Stimulated activated CD8-positive, alpha-beta memory T cell treated with anti-CD3 and anti-CD28 coated beads, Interleukin-15, amount 100 ng/mL, for 48 hours (primary cell): ENCODE measurements at regions not wholly inside any gene's neighbourhood (a gene's known extent, or its start where the extent isn't known, plus 50 kb on each side); places are given as distances from the start of the nearest gene placed in this dataset.

Experiments used
- DNase-seq, 2 donors: peaks; one replicate each; pipeline ENCODE4 v3.0.0-alpha.2; 2020; ENCODE audit warnings: low read depth in 2 of 2

DNA sequence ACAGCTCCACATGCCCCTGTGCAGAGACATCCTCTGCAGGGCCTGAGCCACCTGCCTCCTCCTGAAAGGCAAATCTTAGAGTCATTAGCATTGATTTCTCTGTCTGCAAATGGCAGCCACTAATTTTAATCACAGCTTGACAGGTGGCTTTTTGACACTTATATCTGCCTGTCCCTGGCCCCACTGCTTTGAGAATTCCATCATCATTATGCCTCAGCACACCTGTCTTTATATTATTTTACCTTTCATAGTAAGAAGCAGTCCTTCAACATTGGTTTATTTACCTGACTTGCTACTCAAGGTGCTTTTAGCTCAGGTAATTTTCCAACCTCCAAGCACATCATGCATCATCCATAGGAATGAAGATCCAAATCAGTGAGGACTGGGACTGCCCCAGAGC, 451.3 kb downstream of the MTRR start:
- no peak for DNase-seq

DNA sequence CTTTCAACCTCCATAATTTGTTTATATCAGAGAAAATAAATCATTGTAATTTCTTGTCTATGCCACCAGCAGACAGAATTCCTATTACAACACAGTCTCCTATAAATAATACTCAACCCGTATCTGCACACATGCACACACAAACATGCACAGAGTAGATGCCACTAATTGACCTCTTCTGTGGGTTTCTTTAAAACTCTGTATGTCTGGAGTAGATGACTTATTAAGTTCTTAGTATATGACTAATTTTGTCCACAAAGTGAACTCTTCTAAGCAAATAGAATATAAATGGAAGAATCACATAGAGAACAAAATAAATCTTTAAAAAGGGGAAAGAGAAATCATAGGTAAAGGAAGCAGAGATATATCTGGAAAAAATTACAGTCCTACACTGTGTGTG, 452.3 kb downstream of the MTRR start:
- DNase-seq = no peak

DNA sequence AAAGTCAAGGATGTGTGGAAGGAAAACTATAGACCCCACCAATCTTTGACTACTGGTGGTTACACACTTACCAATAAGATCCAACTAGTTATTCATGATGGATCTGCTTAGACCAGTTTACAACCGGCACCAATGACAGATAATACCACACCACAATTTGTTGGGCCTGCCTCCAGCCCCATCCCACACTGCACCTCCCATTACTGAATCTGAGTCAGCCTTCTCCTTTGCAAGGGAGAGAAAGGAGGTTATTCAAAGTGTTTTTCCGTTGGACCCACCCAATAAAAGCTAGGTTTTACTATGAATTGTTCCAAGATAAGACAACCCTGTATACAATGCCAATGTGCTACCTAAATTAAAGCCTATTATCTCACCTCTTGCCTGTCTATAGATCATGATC, 453.5 kb downstream of the MTRR start:
- DNase-seq = no peak

DNA sequence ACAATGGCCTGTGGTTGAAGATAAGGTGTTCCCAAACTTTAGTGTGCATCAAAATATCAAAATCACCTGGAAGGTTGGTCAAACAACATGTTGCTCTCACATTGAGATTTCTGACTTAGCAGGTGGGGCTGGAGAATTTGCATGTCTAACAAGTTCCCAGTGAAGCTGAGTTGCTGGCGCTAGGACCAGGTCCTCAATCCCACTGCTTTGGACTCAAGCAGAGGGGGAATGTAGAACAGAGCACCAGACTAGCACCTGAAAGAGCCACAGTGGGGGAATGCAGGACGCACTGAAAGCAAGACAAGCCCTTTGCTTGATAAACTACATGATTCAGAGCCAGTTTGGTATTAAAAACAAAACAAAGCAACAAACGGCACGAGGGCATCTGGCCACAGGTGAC, 458.1 kb downstream of the MTRR start:
- no peak for DNase-seq

DNA sequence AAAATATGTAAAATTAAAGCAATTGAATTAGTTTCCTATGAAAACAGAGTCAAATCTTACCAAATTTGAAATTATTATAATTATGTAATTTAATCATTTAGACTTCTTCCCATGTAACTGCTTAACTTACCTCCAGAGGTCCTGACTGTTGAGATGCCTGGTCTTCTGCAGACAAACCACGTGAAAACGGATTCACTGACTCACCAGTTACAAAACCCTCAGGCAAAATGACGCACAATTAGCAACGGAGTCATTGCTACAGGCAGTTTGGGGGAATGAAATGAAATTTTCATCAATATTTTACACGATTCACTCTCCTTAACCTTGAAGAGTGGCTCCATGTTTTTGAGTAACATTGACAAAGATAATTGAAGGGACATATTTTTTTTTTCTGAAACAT, 460.8 kb downstream of the MTRR start:
- DNase-seq = no peak

DNA sequence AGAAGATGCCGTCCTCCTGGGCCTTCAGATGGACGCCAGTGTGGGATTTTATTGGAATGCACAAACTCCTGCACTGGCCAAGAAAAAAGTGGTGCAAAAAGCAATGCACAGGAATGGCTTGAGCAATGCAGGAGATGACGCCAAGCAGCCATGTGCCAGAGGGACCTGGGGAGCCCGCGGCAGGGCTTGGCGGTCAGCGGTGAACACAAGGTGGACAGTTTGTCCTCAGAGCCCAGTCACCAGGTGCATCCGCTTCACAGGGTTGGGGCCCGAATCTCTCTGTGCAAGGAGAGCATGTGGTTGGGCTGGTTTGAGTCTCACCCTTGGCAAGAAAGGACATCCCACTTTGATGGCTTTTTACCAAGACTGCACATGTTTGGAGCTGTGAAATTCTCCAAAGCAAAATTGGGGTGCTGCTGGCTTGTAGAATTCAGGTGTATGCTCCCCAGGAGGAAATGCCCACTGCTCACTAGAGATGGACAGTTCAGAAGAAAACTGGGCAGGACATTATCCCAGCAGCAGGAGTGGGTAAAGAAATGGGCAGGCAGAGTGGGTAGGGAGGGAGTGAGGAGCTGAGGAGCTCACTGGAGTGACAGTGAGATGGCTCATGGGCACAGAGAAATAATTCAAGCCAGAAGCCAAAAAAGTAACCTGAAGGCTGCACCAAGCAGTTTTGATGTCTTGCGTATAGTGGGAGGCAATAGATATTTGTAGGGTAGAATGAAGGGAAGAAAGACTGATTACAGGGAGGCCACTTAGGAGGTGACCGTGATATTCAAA, 463.9 kb downstream of the MTRR start:
- DNase-seq = no peak

DNA sequence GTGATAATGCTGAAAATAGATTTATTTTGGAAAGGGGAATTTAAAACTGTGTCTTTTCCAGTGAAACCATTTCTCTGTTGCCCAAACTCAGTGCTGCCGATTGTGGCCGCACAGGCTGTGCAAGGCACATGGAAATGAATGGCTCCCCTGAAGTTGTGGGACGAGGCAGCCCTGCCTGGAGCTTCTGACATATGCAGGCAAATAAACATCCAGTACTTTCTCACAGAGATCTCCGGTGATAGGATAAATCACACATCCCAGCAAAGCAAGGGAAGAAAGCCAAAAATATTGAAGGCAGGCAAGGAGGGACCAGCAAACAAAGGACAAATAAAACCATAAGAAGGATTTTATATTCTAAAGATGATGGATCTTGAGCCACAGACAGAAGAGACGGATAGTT, 464.5 kb downstream of the MTRR start:
- no peak for DNase-seq

DNA sequence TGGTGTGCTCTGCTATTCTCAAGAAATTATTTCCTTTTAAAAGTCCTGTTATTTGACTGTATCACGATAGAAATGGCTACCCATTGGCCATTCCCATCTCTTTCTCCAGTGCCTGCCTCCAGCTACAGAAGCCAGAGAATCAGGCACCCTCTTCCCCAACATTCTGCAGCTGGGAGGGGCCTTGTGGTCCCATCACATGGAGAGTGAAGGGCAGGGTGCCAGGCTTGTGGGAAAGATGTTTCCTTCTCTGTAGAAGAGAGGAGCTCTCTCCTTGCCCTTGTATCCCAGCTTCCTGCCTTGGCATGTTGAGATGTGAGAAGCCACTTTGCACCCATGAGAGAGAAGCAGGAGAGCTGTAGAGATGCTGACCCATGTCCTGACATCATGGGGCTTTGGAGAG, 465.0 kb downstream of the MTRR start:
- DNase-seq = no peak

DNA sequence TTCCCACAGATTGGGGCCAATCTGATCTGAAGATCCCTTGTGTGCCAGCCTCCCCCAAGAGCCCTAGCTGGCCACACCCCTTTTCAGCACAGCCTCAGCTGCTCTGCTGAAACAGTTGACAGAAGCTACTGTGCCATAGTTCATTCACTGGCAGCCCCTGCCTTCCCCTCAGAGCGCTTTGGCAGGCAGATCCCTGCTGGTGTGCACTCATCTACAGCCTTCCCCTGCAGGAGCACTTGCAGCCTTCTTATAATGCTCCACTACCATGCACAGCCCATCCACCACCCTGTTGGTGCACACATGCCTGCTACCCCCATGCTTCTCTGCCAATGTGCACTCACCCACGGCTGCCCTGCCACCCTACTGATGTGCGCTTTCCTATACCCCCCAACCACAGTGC, 471.3 kb downstream of the MTRR start:
- DNase-seq = no peak

DNA sequence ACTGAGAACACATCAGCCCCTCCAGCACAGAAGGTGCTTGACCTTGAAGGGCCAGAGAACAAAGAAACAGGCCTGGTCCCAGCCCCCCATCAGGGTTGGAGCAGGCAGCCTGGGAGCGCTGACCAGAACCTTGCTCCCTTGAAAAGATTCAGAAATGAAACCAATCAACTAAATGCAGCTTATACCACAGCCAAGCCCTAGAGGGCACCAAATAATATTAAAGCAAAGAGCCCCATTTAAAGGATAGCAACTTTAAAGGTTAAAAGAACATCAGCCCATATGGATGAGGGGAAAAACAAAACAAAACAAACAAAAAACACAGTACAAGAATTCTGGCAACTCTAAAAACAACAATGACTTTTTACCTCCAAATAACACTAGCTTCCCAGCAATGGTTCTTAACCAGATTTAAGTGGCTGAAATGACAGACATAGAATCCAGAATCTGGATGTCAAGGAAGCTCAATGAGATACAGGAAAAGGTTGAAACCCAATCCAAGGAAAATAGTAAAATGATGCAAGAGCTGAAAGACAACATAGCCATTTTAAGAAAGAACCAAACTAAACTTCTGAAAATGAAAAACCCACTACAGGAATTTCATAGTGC, 471.9 kb downstream of the MTRR start:
- DNase-seq = no peak

DNA sequence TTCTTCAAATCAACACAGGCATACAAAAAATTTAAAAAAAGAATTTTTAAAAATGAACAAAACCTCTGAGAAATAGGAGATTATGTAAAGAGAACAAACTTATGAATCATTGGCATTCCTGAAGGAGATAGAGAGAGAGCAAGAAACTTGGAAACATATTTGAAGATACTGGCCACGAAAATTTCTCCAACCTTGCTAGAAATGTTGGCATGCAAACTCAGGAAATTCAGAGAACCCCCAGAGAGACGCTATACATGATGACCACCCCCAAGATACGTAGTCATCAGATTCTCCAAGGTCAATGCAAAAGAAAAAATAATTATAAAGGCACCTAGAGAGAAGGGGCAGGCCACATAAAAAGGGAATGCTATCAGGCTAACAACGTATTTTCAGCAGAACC, 472.5 kb downstream of the MTRR start:
- DNase-seq = no peak

DNA sequence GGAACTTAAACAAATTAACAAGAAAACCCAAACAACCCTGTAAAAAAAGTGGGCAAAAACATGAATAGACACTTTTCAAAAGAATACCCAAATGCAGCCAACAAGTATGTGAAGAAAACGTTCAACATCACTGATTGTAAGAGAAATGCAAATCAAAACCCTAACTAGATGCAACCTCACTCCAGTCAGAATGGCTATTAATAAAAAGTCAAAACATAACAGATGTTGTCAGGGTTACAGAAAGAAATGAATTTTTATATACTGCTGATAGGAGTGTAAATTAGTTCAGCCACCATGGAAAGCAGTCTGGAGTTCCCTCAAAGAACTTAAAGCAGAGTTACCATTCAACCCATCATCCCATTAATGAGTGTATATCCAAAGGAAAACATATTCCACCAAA, 479.0 kb downstream of the MTRR start:
- no peak for DNase-seq

DNA sequence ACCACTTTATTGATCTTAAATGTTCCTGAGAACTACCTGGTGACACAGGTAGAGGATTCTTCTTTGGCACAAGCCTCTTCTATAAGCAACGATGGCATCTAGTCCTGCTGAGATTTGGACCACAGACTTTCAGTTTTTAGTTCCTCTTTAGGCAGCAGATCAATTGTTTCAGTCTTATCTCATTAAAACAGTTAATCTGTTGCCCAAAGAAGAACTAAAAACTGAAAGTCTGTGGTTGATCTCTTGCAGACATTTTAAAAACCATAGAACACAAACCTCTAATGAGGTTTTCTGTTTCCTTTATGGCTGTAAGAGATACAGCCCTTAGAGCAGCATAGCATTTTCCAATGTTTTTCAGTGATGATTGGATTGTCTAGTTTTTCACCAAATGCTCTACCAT, 480.9 kb downstream of the MTRR start:
- no peak for DNase-seq

DNA sequence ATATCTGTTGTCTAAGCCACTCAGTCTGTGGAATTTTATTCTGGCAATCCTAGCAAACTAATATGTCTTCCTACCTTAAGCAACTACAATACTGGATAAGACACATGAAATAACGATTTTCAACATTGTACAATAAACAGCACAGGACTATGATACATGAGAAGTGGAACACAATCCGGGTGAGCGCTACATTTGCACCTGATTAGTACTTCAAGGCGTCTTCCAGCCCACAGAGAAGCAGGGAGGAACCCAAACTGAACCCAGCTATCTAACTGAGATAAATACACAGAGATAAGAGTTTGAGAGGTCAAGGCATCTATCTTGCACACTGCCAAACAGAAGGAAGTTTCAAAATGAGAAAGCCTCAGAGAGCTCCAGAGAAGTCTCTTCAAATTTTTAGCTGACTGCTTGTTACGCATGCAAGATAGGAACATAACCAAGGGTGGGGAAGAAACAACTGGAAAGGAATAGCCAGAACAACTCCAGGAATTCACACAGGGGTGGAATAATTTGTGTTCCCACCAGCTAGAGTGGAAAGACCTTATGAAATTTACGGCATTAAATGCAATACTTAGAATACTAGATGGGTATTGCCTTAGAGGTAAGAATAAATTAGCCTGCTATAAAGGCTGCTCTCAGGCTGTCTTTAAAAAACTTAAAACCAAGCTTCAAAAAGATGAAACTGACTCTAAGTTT, 481.8 kb downstream of the MTRR start:
- no peak for DNase-seq

DNA sequence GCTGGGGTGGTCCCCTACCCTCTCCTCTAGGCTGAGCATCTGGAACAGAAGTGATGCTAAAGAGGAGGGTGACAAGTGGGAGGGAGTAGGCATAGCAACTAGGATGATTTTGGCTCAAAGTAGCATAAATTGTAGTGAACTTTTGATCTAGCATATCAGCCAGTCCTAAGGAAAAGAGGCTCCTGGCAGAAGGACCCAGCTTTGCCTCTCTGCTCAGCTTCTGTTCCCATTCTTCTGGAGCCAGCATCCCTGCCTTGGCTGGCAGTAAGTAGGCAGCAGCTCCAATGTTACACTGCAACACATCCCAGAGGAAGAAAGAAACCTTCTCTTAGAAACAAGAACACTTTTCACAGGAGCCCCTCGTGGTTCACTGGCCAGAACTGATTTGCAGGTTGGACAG, 487.0 kb downstream of the MTRR start:
- DNase-seq = no peak

DNA sequence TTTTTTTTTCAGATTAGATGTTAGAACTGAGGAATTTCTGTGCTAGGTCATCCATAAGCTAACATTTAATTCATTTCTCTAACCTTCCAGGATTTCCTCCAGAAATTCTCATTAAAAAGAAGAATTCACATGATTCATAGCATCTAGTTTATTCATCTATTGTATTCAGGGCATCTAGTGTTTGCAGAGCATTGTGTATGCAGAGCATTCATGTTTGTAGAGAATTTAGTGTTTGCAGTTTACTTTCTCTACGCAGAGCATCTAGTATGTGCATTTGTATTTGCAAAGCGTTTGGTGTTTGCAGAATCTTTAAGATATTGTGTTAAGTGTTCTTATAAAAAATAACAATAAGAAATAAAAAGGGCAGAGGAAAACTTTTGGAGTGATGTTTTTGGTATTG, 491.1 kb downstream of the MTRR start:
- no peak for DNase-seq

DNA sequence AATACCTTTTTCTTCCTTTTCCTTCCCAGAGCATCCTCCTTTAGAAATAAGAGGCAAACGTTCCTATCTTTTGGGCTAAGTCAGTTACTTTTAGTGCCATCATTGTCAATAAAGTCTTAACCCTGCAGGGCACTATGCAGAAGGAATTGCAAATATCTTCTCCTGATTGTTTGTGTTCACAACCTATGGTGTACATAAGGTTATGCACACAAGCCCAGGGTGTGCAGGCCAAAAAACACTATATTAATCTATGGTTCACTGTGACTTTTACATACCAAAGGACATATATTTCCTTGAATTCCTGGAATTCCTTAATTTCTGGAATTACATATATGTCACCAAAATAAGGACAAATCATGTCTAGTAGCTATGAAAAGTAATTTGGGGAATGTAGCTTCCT, 493.5 kb downstream of the MTRR start:
- no peak for DNase-seq

DNA sequence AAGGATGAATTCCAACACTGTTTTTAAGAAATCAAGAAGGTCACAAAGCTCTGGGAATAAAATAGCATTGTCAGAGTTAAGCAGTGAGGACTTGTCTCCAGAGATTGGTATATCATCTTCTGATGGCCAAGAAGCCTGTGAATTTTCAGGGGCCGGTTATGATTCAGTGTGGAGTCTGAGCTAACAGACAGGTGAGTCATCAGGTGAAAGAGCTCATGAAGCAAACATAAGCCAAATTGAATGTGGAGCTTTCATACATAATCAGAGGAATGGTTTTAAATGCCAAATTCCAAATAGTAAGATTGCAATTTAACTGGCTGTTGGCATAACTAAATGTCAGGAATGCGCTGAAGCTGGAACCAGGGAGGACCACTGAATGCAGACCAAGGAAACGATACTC, 494.2 kb downstream of the MTRR start:
- DNase-seq = no peak

DNA sequence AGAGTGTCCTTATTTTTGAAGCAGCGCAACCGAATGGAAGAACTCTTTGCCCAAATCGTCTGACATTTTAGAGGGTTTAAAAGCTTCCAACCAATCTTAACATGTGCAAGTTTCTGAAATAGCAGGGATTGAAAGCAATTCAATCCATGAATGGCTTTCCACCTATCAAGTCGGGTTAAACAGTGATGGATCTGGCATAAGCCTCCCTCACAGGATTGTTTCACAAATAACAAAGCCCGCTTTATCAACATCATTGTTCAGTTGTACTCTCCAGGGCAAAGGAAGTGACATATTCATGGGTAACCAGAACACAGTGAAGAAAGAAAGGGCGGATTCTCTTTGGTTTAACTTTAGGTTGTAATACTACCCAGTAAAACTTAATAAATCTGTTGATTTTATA, 497.3 kb downstream of the MTRR start:
- no peak for DNase-seq

DNA sequence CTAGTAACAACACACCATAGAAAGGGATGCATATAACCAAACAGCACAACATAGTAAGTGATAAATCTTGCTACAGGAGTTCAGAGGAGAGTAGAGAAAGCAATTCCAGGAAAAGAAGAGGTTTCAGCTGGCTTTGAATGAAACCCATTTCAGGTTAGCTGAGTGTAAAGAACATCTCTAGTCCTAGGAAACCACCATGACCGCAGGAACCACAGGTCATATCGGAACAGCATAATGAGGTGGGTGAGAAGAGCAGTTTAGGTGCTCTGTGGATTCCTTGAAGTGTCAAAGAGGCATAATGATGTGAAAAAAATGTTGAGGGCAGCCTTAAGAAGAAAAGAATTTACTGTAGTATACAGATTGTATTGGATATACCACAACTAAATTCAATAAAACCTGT, 507.5 kb downstream of the MTRR start:
- peak in 1 of 2 donors; percentile 2 for DNase-seq

DNA sequence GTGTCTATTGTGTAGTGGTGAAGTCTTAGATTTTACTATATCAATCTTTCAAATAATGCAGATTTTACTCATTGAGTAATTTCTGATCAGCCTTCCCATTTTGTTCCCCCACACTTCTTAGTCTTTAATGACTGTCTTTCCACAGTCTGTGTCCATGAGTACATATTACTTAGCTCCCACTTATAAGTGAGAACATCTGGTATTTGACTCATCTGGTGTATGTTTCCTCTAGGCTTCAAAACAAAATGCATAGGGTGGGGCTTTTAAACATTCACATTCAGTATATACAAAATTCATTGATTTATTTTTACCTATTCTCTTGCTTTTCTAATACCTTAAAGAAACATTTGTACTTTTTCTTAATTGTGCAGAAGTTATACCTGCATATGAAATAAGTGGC, 513.0 kb downstream of the MTRR start:
- no peak for DNase-seq

DNA sequence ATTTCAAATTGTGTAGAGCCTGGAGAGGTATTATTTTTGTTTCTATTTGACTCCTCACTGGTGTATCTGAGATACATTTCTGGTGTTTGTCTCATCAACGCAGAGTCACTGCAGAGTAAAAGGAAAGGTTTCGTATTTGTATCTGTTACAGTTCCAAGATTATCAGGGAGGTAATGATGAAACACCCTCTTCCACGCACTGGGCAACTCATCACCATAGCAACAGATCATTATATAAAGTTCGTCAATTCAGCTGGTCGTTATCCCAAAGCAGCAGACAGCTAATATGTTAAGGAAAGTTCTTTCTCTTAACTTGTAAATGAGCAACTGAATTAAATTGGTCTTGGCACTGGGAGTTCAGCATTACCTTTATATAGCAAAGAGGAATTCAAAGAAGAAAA, 513.5 kb downstream of the MTRR start:
- DNase-seq = no peak

DNA sequence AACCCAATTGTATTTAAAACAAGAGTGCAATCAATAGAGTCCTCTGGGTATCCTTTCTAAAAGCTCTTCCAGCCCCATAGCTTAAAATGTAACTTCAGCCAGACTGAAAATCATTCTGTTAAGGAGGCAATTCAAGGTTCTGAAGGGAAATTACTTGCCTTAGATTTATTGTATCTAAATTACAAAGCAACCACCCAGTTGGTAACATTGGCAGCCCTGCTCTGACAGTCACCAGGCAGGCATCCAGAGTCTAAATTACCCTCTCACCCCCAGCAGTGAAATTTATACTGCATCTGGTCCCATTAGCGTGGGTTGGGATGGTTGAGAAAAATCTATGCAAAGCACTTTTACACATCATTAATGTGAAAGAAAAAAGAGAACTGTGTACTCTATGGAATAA, 514.7 kb downstream of the MTRR start:
- DNase-seq = no peak
